ENCODE measurements at regions not wholly inside any gene's neighbourhood (a gene's known extent, or its start where the extent isn't known, plus 50 kb on each side); places are given as distances from the start of the nearest gene placed in this dataset.

DNA sequence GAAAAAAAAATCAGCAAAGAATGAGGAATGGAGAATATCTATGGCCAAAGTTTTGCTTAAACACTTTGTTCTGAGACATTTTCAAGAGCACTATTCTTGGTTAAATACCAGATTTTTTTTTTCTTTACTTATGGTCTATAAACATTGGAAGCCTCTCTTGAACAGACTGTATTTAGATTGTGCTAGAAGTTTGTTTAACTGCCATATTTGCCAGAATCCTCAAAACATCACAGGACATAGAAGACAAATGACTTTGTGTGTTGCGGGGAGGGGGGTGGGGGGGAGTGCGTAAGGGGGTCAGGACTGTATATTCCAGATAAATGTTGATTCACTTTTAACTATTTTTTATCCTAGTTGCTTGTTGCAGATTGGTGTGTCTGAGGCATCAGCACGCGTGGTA is 262.0 kb downstream of the MEIS1 start:
- DNase-seq (ENCODE audit: low spot score) = no peak
- TF ChIP-seq, protein P1, sequence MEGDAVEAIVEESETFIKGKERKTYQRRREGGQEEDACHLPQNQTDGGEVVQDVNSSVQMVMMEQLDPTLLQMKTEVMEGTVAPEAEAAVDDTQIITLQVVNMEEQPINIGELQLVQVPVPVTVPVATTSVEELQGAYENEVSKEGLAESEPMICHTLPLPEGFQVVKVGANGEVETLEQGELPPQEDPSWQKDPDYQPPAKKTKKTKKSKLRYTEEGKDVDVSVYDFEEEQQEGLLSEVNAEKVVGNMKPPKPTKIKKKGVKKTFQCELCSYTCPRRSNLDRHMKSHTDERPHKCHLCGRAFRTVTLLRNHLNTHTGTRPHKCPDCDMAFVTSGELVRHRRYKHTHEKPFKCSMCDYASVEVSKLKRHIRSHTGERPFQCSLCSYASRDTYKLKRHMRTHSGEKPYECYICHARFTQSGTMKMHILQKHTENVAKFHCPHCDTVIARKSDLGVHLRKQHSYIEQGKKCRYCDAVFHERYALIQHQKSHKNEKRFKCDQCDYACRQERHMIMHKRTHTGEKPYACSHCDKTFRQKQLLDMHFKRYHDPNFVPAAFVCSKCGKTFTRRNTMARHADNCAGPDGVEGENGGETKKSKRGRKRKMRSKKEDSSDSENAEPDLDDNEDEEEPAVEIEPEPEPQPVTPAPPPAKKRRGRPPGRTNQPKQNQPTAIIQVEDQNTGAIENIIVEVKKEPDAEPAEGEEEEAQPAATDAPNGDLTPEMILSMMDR (IDR thresholded peaks at IDR 0.05; ENCODE audit: extremely low read depth, missing control alignments) = no peak

DNA sequence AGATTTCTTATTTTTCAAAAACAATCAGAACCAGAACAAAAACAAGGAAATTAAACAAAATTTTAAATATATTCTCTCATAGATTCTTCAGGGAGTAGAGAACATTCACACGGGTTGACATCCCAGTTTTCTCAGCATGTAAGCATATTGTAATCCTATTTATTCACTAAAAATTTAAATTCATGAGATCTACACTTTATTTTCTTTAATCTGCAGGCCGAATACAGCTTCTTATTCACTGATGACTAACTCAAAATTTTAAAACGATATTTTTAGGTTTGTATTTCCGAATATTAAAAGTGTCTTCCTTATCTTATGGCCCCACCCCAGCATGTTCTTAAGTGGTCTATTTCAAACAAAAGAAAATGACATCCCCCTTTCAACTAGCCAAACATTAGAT is 262.4 kb downstream of the MEIS1 start:
- DNase-seq (ENCODE audit: low spot score) = no peak
- TF ChIP-seq, protein P1 (IDR thresholded peaks at IDR 0.05; ENCODE audit: extremely low read depth, missing control alignments) = no peak

DNA sequence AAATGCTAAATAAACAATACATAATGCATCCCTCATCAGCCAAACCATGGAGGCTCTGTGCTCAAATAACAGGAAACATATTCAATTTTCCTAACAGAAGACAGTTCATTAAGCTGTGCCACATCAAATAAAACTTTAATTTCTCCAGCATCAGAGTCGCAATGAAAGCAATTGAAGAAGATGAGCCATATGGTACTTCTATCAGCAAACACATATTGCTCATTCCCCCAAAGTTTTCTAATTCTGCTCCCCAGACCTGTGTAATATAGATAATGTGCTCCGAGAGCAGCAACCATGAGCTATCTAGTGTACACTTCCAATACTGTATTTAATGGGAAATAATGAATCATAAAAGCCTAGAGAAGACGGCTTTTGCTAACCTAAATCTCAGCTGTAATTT is 263.2 kb downstream of the MEIS1 start:
- DNase-seq (ENCODE audit: low spot score) = no peak
- TF ChIP-seq, protein P1 (IDR thresholded peaks at IDR 0.05; ENCODE audit: extremely low read depth, missing control alignments) = no peak

DNA sequence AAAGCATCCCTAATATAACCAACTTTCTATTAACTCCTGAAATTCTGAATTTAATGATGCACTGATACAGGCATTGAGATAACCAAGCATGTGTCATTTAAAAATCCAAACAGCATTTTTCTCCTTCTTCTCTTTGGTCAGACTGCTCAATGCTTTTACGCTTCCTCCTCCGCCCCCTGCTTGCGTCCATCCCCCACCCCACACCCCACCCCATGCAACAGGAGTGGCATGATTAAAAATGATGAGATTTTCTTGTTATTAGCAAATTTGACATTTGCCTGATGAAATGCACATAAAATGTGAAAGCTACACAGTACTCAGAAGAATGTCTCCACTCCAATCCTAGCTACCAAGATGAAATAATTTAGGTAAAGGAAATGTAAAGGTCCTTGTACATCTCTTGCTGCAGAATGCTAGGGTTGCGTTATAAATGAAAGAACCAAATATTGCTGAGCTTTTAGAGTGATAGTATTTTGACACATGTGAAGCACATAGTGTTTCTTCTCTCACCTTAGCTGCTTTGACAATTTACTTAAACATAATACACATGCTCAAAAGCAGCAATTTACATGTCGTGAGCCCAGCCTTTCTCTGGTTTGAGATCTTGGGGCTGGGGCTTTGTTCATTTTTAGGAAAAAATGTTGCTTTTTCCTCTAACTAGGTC is 263.8 kb downstream of the MEIS1 start:
- no peak for DNase-seq (ENCODE audit: low spot score)
- TF ChIP-seq, protein P1 (IDR thresholded peaks at IDR 0.05; ENCODE audit: extremely low read depth, missing control alignments) = no peak

DNA sequence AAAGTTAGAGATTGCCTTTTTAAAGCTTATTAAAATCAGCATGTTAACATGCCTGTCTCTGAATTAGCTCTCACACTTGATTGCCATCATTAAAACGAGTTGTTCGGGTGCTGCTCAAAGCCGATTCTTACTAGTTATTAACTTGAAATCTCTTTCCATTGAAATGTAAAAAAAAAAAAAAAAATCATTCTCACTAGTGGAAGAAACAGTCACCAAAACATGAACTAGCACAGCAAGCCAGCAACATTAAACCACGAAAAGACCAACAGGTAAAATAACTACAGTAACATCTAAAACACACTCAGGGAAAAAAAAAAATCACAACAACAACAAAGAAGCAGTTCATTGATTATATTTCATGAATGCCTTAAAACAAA is 264.5 kb downstream of the MEIS1 start:
- no peak for DNase-seq (ENCODE audit: low spot score)
- TF ChIP-seq, protein P1 (IDR thresholded peaks at IDR 0.05; ENCODE audit: extremely low read depth, missing control alignments) = no peak

DNA sequence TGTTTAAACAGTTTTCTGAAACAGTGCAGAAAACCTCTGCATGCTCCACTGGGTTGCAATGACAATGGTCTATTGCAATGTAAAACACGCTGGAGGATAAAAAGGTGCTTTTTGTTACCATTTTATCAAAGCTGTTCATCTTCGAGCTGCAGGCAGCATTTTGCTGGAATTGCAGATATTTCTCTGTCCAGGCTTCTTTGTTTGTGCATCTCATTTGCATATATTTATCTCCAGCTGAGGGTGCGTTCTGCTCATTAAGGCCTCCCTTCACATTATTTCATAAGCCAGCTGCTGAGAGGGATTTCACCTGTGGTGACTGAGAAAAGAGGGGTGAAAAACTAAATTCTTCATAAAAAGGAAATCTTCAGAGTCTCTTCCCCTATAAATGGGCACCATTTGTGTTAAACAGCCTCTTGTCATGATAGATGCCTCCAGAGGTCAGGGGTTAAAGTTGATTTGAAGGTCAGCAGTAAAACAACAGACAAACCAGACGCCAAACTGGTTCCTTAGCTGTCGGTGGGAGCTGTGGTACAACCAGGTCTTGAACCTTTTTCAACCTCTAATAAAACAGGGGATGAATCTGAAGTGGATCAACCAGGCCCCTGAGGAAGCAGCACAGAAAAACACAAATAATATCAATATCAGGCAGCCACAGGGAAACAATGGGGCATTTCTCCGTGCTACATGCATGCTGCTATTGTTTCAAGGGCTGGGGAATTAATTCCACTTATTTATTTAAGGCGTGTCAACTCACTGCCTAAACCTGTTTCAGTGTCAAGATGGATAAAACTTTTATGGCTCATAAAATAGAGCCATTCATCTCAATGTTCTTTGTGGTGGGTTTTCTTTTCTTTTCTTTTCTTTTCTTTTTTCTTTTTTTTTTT is 265.1 kb downstream of the MEIS1 start:
- DNase-seq (ENCODE audit: low spot score) = no peak
- TF ChIP-seq, protein P1 (IDR thresholded peaks at IDR 0.05; ENCODE audit: extremely low read depth, missing control alignments) = no peak

DNA sequence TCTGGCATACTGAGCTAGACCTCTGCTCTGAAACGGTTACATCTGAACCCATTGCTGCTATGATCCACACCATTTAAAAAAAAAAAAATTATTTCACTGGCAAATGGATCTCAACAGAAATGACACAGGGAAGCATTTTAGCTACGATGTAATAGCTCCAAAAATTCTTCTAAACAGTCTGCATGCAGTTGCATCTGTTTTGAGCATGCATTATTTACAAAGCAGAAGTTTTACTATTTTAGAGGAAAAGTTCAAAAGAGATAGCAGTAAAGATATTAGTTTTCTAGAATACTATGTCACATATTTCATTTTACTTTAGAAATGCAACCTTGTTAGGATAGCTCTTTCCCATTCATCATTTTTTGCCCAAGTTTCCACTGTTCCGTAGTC is 265.7 kb downstream of the MEIS1 start:
- DNase-seq (ENCODE audit: low spot score) = no peak
- TF ChIP-seq, protein P1 (IDR thresholded peaks at IDR 0.05; ENCODE audit: extremely low read depth, missing control alignments) = no peak
